Natural killer cell (primary cell): ENCODE measurements at regions not wholly inside any gene's neighbourhood (a gene's known extent, or its start where the extent isn't known, plus 50 kb on each side); places are given as distances from the start of the nearest gene placed in this dataset.

Source experiments
- ATAC-seq, 3 donors: fragments of 150-1000 bp in 2 of 3; fragments of 200-7000 bp in 1 of 3; cut with Tn5 transposase; 1 replicate in 1 of 3; 2 replicates in 2 of 3; pipeline ENCODE4 v1.10.0; 2021; ENCODE audit warnings: mild to moderate bottlenecking in 2 of 3, moderate library complexity in 2 of 3
- DNase-seq, 2 donors: peaks; one replicate each; pipeline versions ENCODE4 v3.0.0 to v3.0.0-alpha.2; 2013 to 2021; ENCODE audit warnings: mixed read lengths in 1 of 2
- H3K27ac ChIP-seq: one replicate; pipeline ENCODE4 v1.5.1; 2013; ENCODE audit warnings: mild to moderate bottlenecking, low read length
- H3K27me3 ChIP-seq: one replicate; pipeline ENCODE4 v1.6.1; 2013; ENCODE audit warnings: low read length; ENCODE audit not compliant: control insufficient read depth, insufficient read depth
- H3K36me3 ChIP-seq: one replicate; pipeline ENCODE4 v1.6.1; 2013; ENCODE audit warnings: low read length; ENCODE audit not compliant: control insufficient read depth, insufficient read depth
- H3K4me1 ChIP-seq: one replicate; pipeline ENCODE4 v1.6.1; 2013; ENCODE audit warnings: low read length; ENCODE audit not compliant: control insufficient read depth, insufficient read depth
- H3K4me3 ChIP-seq: one replicate; pipeline ENCODE4 v1.5.1; 2013; ENCODE audit warnings: low read length
- H3K9me3 ChIP-seq: one replicate; pipeline ENCODE4 v1.6.1; 2013; ENCODE audit warnings: low read length; ENCODE audit not compliant: control insufficient read depth, insufficient read depth
- H3K27ac Mint-ChIP-seq, 2 donors: one replicate each; pipeline ENCODE4 v1.8.0; 2022; ENCODE audit warnings: mild to moderate bottlenecking in 2 of 2, mixed read lengths in 2 of 2, moderate library complexity in 1 of 2
- H3K27me3 Mint-ChIP-seq, 2 donors: one replicate each; pipeline ENCODE4 v1.8.0; 2022; ENCODE audit warnings: low read depth in 2 of 2, mixed read lengths in 2 of 2
- H3K36me3 Mint-ChIP-seq: one replicate; pipeline ENCODE4 v1.8.0; 2022; ENCODE audit warnings: mixed read lengths
- H3K4me1 Mint-ChIP-seq, 2 donors: one replicate each; pipeline ENCODE4 v1.8.0; 2022; ENCODE audit warnings: mixed read lengths in 2 of 2
- H3K4me3 Mint-ChIP-seq: one replicate; pipeline ENCODE4 v1.8.0; 2022; ENCODE audit warnings: mild to moderate bottlenecking, moderate library complexity, mixed read lengths
- H3K9me3 Mint-ChIP-seq, 2 donors: one replicate each; pipeline ENCODE4 v1.8.0; 2022; ENCODE audit warnings: mixed read lengths in 2 of 2
- CTCF ChIP-seq: fragments of 200-600 bp; IDR thresholded peaks from one replicate; pipeline ENCODE4 v1.8.0; 2022; ENCODE audit warnings: antibody characterized with exemption
- WGBS: methylation state at CpG from one replicate; pipeline ENCODE4 v1.1.7; 2013; ENCODE audit warnings: missing lambda C conversion rate; ENCODE audit not compliant: insufficient coverage; 5-methylcytosine and 5-hydroxymethylcytosine counted together
- intact Hi-C: fragments of 100-400 bp; cut with micrococcal nuclease; formaldehyde crosslinking; loops from one replicate; pipeline ENCODE4 v1.14.2; 2022

- no peaks in the 10 kb centered on the region for H3K36me3 Mint-ChIP-seq
- H3K4me3 Mint-ChIP-seq: no peak overlapping the region
- DNase-seq (no peak), ATAC-seq (peak; percentile 43 to 76 (median 47))
- no peaks in the 10 kb centered on the region for H3K9me3 ChIP-seq
- intact Hi-C loops: no loop called here
- WGBS: 10% methylated on average over 1 of the region's 1 CpG
- no peak overlapping the region for H3K4me3 ChIP-seq
- peaks cover 4% of the 10 kb centered on the region for H3K4me1 ChIP-seq
- no peaks in the 10 kb centered on the region for H3K36me3 ChIP-seq
- H3K27ac Mint-ChIP-seq: no peak overlapping the region
- TF ChIP-seq CTCF: no peak
- no peaks in the 10 kb centered on the region for H3K9me3 Mint-ChIP-seq
- no peaks in the 10 kb centered on the region for H3K27me3 ChIP-seq
- no peaks in the 10 kb centered on the region for H3K27me3 Mint-ChIP-seq
- H3K4me1 Mint-ChIP-seq: peaks cover 19 to 28% of the 10 kb centered on the region in 2 donors
- H3K27ac ChIP-seq: no peak overlapping the region
These were observed 1555.9 kb upstream of the RAG2 start for GRCh38 chr11:38153985-38154384.

GRCh38 chr11:38143852-38144251 lies 1545.8 kb upstream of the RAG2 start:
- intact Hi-C loops: no loop called here
- no peak for ATAC-seq
- Mint-ChIP-seq H3K9me3 (no peaks in the 10 kb centered on the region), H3K27me3 (no peaks in the 10 kb centered on the region), H3K4me3 (no peak overlapping the region), H3K36me3 (no peaks in the 10 kb centered on the region), H3K4me1 (no peaks in the 10 kb centered on the region), H3K27ac (no peak overlapping the region)
- Histone ChIP-seq H3K9me3 (peaks cover 2% of the 10 kb centered on the region), H3K27ac (no peak overlapping the region), H3K27me3 (no peaks in the 10 kb centered on the region), H3K36me3 (no peaks in the 10 kb centered on the region), H3K4me3 (no peak overlapping the region), H3K4me1 (no peaks in the 10 kb centered on the region)
- no peak for DNase-seq
- WGBS: 100% methylated on average over 1 of the region's 3 CpGs
- TF ChIP-seq CTCF: no peak

- Mint-ChIP-seq H3K4me1 (no peaks in the 10 kb centered on the region), H3K4me3 (no peak overlapping the region), H3K36me3 (peaks cover 8% of the 10 kb centered on the region), H3K27ac (no peak overlapping the region), H3K27me3 (no peaks in the 10 kb centered on the region), H3K9me3 (peaks cover 0 to 3% of the 10 kb centered on the region in 2 donors)
- no peaks in the 10 kb centered on the region for H3K4me1 ChIP-seq
- TF ChIP-seq CTCF: no peak
- ATAC-seq (no peak), DNase-seq (no peak)
- no peak overlapping the region for H3K27ac ChIP-seq
- H3K9me3 ChIP-seq: peaks cover 7% of the 10 kb centered on the region
- WGBS: no CpG with 5 or more reads among the region's 2 CpGs
- no peaks in the 10 kb centered on the region for H3K36me3 ChIP-seq
- no peaks in the 10 kb centered on the region for H3K27me3 ChIP-seq
- intact Hi-C loops: no loop called here
- no peak overlapping the region for H3K4me3 ChIP-seq
These were observed 1540.9 kb upstream of the RAG2 start for GRCh38 chr11:38138972-38139371.

GRCh38 chr11:38136887-38137286 lies 1538.9 kb upstream of the RAG2 start:
- H3K4me1 Mint-ChIP-seq: no peaks in the 10 kb centered on the region
- no peaks in the 10 kb centered on the region for H3K27me3 ChIP-seq
- no peaks in the 10 kb centered on the region for H3K4me1 ChIP-seq
- peaks cover 8% of the 10 kb centered on the region for H3K36me3 Mint-ChIP-seq
- DNase-seq (no peak), ATAC-seq (no peak)
- WGBS: 96% methylated on average over 6 of the region's 6 CpGs
- H3K9me3 ChIP-seq: peaks cover 7% of the 10 kb centered on the region
- no peak overlapping the region for H3K4me3 ChIP-seq
- no peak overlapping the region for H3K27ac ChIP-seq
- H3K27ac Mint-ChIP-seq: no peak overlapping the region
- no peaks in the 10 kb centered on the region for H3K36me3 ChIP-seq
- H3K27me3 Mint-ChIP-seq: no peaks in the 10 kb centered on the region
- peaks cover 3% of the 10 kb centered on the region in 2 donors for H3K9me3 Mint-ChIP-seq
- TF ChIP-seq CTCF: no peak
- no peak overlapping the region for H3K4me3 Mint-ChIP-seq
- intact Hi-C loops: no loop called here
